SK-N-SH (cell line): ENCODE measurements at regions not wholly inside any gene's neighbourhood (a gene's known extent, or its start where the extent isn't known, plus 50 kb on each side); places are given as distances from the start of the nearest gene placed in this dataset.

Source experiments
- CTCF ChIA-PET: fragments of 300-600, 350-600 bp; formaldehyde crosslinking; extraction: SDS; loops from one replicate; lab custom pipeline; 2021; lab: Yijun Ruan, JAX
- POLR2A ChIA-PET: fragments of 350-600 bp; sonication (Branson Sonifier 250); formaldehyde crosslinking; extraction: SDS; loops from one replicate; lab custom pipeline; 2020; ENCODE audit warnings: antibody characterized with exemption, inconsistent platforms; lab: Yijun Ruan, JAX
- DNase-seq: peaks from one replicate; pipeline ENCODE4 v3.0.0; 2012
- H2AFZ ChIP-seq: fragments of 200-600 bp; sonication (generic); 2 replicates; pipeline ENCODE4 v1.8.1; 2016; ENCODE audit warnings: antibody characterized with exemption, mild to moderate bottlenecking, low read depth
- H3F3A ChIP-seq: fragments of 200-600 bp; sonication (generic); replicated peaks from 2 replicates; pipeline ENCODE3; 2016; ENCODE audit warnings: antibody characterized with exemption, mild to moderate bottlenecking; ENCODE audit not compliant: insufficient read depth
- H3K27ac ChIP-seq, 2 experiments: fragments of 200-500 bp in 1 of 2; fragments of 200-600 bp in 1 of 2; sonication (Bioruptor generic) in 1 of 2; sonication (generic), shearing (Covaris generic) in 1 of 2; 2 replicates each; pipeline versions ENCODE4 v1.5.1 to v1.6.1; 2014 to 2016; ENCODE audit warnings: low read depth in 2 of 2, inconsistent platforms in 1 of 2, low read length in 1 of 2, mild to moderate bottlenecking in 1 of 2, mixed read lengths in 1 of 2
- H3K27me3 ChIP-seq: fragments of 200-600 bp; sonication (generic), shearing (Covaris generic); 2 replicates; pipeline ENCODE4 v1.6.1; 2016; ENCODE audit warnings: mixed run types; ENCODE audit not compliant: insufficient read depth
- H3K36me3 ChIP-seq, 2 experiments: fragments of 200-500 bp in 1 of 2; fragments of 200-600 bp in 1 of 2; sonication (Bioruptor generic) in 1 of 2; sonication (generic) in 1 of 2; replicated peaks in 1 of 2; 2 replicates each; pipeline versions ENCODE3 to v1.5.1; 2014 to 2016; ENCODE audit warnings: low read length in 1 of 2, mild to moderate bottlenecking in 1 of 2; ENCODE audit not compliant: insufficient read depth in 2 of 2, control insufficient read depth in 1 of 2
- H3K4me1 ChIP-seq, 2 experiments: fragments of 200-500 bp in 1 of 2; fragments of 200-600 bp in 1 of 2; sonication (Bioruptor generic) in 1 of 2; sonication (generic), shearing (Covaris generic) in 1 of 2; 2 replicates each; pipeline versions ENCODE4 v1.5.1 to v1.6.1; 2014 to 2016; ENCODE audit warnings: low read depth in 1 of 2, low read length in 1 of 2, mixed run types in 1 of 2; ENCODE audit not compliant: insufficient read depth in 2 of 2, control insufficient read depth in 1 of 2
- H3K4me2 ChIP-seq: fragments of 200-600 bp; sonication (generic), shearing (Covaris generic); 2 replicates; pipeline ENCODE4 v1.6.1; 2017; ENCODE audit warnings: mixed run types
- H3K4me3 ChIP-seq, 2 experiments: fragments of 200-500 bp in 1 of 2; fragments of 200-600 bp in 1 of 2; sonication (Bioruptor generic) in 1 of 2; sonication (generic), shearing (Covaris generic) in 1 of 2; 2 replicates each; pipeline versions ENCODE4 v1.5.1 to v1.8.1; 2014 to 2016; ENCODE audit warnings: low read depth in 2 of 2, inconsistent platforms in 1 of 2, low read length in 1 of 2, mild to moderate bottlenecking in 1 of 2, mixed read lengths in 1 of 2, moderate library complexity in 1 of 2
- H3K79me2 ChIP-seq: fragments of 200-600 bp; sonication (generic); 2 replicates; pipeline ENCODE4 v1.8.1; 2017; ENCODE audit warnings: mild to moderate bottlenecking; ENCODE audit not compliant: insufficient read depth
- H3K9ac ChIP-seq: fragments of 200-600 bp; sonication (generic); 2 replicates; pipeline ENCODE4 v1.6.1; 2017; ENCODE audit warnings: mixed run types
- H3K9me2 ChIP-seq: fragments of 200-600 bp; sonication (generic); 2 replicates; pipeline ENCODE4 v1.6.1; 2017; ENCODE audit warnings: mixed run types
- H3K9me3 ChIP-seq: fragments of 200-600 bp; sonication (generic); 2 replicates; pipeline ENCODE4 v1.6.1; 2017; ENCODE audit warnings: mixed run types, mild to moderate bottlenecking, moderate library complexity
- H4K20me1 ChIP-seq: fragments of 200-600 bp; sonication (generic); 2 replicates; pipeline ENCODE4 v1.6.1; 2017; ENCODE audit warnings: mild to moderate bottlenecking, mixed run types; ENCODE audit not compliant: insufficient read depth
- CHD2 ChIP-seq: fragments of 150-350 bp; IDR thresholded peaks from 2 replicates; pipeline ENCODE4 v1.6.1; 2018; ENCODE audit warnings: low read length; ENCODE audit not compliant: partially characterized antibody
- CTCF ChIP-seq: fragments of 200-600 bp; sonication (generic); IDR thresholded peaks from 2 replicates; pipeline ENCODE4 v1.6.1; 2017; ENCODE audit warnings: antibody characterized with exemption, mild to moderate bottlenecking, moderate library complexity
- EP300 ChIP-seq, 2 experiments: IDR thresholded peaks; 2 replicates each; pipeline versions ENCODE4 v1.4.0 to v1.6.1; 2012; ENCODE audit warnings: borderline replicate concordance in 1 of 2, low read depth in 1 of 2, low read length in 1 of 2
- FOSL2 ChIP-seq: IDR thresholded peaks from 2 replicates; pipeline ENCODE4 v1.4.0; 2012; ENCODE audit warnings: low read depth, mild to moderate bottlenecking, moderate library complexity, borderline replicate concordance
- FOXM1 ChIP-seq: IDR thresholded peaks from 2 replicates; pipeline ENCODE4 v1.4.0; 2012; ENCODE audit warnings: low read depth, mild to moderate bottlenecking
- GATA2 ChIP-seq: sonication (generic); formaldehyde crosslinking; IDR thresholded peaks from 2 replicates; pipeline ENCODE4 v1.5.0; 2020; ENCODE audit warnings: mild to moderate bottlenecking, missing genetic modification reagents
- MAX ChIP-seq: IDR thresholded peaks from 2 replicates; pipeline ENCODE4 v1.4.0; 2012; ENCODE audit warnings: low read depth
- POLR2AphosphoS5 ChIP-seq: IDR thresholded peaks from 2 replicates; pipeline ENCODE4 v1.6.1; 2012; ENCODE audit warnings: low read depth, low read length
- RAD21 ChIP-seq: IDR thresholded peaks from 2 replicates; pipeline ENCODE4 v1.6.1; 2012; ENCODE audit warnings: mild to moderate bottlenecking, low read length
- RCOR1 ChIP-seq: fragments of 150-350 bp; IDR thresholded peaks from 2 replicates; pipeline ENCODE4 v1.6.1; 2017; ENCODE audit warnings: antibody characterized with exemption, low read length
- RXRA ChIP-seq: IDR thresholded peaks from 2 replicates; pipeline ENCODE4 v1.4.0; 2012; ENCODE audit warnings: low read depth, mild to moderate bottlenecking, borderline replicate concordance
- SMC3 ChIP-seq: IDR thresholded peaks from 2 replicates; pipeline ENCODE4 v1.6.1; 2012; ENCODE audit warnings: low read depth, low read length, improper control_type of control experiment
- TAF1 ChIP-seq: IDR thresholded peaks from 2 replicates; pipeline ENCODE4 v1.6.1; 2012; ENCODE audit warnings: low read depth, mild to moderate bottlenecking, low read length, moderate library complexity, borderline replicate concordance
- TEAD4 ChIP-seq: IDR thresholded peaks from 2 replicates; pipeline ENCODE4 v1.4.0; 2012; ENCODE audit warnings: mild to moderate bottlenecking, borderline replicate concordance; ENCODE audit not compliant: insufficient read depth
- YY1 ChIP-seq: IDR thresholded peaks from 2 replicates; pipeline ENCODE4 v1.4.0; 2012; ENCODE audit warnings: low read depth, mild to moderate bottlenecking
- ZBTB33 ChIP-seq: IDR thresholded peaks from 2 replicates; pipeline ENCODE4 v1.4.0; 2012; ENCODE audit warnings: low read depth, borderline replicate concordance
- WGBS: methylation state at CpG from one replicate; pipeline ENCODE4 v1.1.6; 2017; ENCODE audit warnings: low lambda C conversion rate; 5-methylcytosine and 5-hydroxymethylcytosine counted together
- TF ChIP-seq, protein P1 (sequence below): IDR thresholded peaks from 2 replicates; pipeline ENCODE4; 2012
- TF ChIP-seq, protein P2 (sequence below): fragments of 150-350 bp; IDR thresholded peaks from 2 replicates; pipeline ENCODE4 v1.6.1; 2017; ENCODE audit warnings: antibody characterized with exemption, low read length, low read depth, borderline replicate concordance

DNA sequence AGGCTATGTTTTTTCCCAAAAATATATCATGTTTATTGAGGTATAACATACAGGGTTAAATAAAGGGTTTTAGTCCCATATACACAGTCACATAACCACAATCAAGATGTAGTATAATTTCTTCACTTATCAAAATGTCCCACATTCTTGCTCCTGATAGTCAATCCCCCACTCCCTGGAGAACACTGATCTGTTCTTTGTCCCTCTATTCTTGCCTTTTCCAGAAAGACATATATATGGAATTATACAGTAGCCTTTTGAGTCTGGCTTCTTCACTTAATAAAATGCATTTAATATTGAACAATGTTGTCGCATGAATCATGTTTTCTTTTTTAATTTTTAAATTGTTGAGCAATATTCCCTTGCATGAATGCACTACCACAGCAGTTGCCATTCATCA lies 1059.7 kb downstream of the TSN start:
- H3K9ac ChIP-seq: no peak overlapping the region
- H3F3A ChIP-seq: no peaks in the 10 kb centered on the region
- H3K27ac ChIP-seq: no peak overlapping the region
- 28% methylated on average over 1 of the region's 1 CpG for WGBS
- ChIA-PET POLR2A (no interaction called here), CTCF (no interaction called here)
- H3K36me3 ChIP-seq: no peaks in the 10 kb centered on the region
- TF ChIP-seq, protein P1, sequence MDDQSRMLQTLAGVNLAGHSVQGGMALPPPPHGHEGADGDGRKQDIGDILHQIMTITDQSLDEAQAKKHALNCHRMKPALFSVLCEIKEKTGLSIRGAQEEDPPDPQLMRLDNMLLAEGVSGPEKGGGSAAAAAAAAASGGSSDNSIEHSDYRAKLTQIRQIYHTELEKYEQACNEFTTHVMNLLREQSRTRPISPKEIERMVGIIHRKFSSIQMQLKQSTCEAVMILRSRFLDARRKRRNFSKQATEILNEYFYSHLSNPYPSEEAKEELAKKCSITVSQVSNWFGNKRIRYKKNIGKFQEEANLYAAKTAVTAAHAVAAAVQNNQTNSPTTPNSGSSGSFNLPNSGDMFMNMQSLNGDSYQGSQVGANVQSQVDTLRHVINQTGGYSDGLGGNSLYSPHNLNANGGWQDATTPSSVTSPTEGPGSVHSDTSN: no peak
- TF ChIP-seq YY1: no peak
- no peak for TF ChIP-seq CTCF
- no peak for TF ChIP-seq EP300 (IDR thresholded peaks at IDR 0.05; ENCODE audit: borderline replicate concordance in 1 of 2, low read depth in 1 of 2, low read length in 1 of 2)
- TF ChIP-seq, protein P2, sequence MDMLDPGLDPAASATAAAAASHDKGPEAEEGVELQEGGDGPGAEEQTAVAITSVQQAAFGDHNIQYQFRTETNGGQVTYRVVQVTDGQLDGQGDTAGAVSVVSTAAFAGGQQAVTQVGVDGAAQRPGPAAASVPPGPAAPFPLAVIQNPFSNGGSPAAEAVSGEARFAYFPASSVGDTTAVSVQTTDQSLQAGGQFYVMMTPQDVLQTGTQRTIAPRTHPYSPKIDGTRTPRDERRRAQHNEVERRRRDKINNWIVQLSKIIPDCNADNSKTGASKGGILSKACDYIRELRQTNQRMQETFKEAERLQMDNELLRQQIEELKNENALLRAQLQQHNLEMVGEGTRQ: no peak
- no peak for TF ChIP-seq MAX
- TF ChIP-seq CHD2: no peak
- TF ChIP-seq ZBTB33: no peak
- no peak for TF ChIP-seq RAD21
- no peak for TF ChIP-seq GATA2 (CRISPR knock-in tag)
- no peak for TF ChIP-seq TAF1
- no peak for TF ChIP-seq TEAD4
- no peak for TF ChIP-seq FOXM1
- TF ChIP-seq FOSL2: no peak
- TF ChIP-seq RCOR1: no peak
- no peak for TF ChIP-seq RXRA
- TF ChIP-seq SMC3: no peak
- no peak for TF ChIP-seq POLR2AphosphoS5
- H3K4me2 ChIP-seq: no peak overlapping the region
- H3K4me3 ChIP-seq: no peak overlapping the region
- H2AFZ ChIP-seq: no peak overlapping the region
- DNase-seq: no peak
- no peaks in the 10 kb centered on the region for H3K4me1 ChIP-seq
- no peaks in the 10 kb centered on the region for H4K20me1 ChIP-seq
- H3K27me3 ChIP-seq: no peaks in the 10 kb centered on the region
- H3K9me2 ChIP-seq: no peaks in the 10 kb centered on the region
- no peaks in the 10 kb centered on the region for H3K79me2 ChIP-seq
- no peaks in the 10 kb centered on the region; the same call in 1 of the 2 replicates for H3K9me3 ChIP-seq
